Activated CD8-positive, alpha-beta memory T cell treated with anti-CD3 and anti-CD28 coated beads, Interleukin-2, amount 50 U/mL, for 4 hours (primary cell): ENCODE measurements at regions not wholly inside any gene's neighbourhood (a gene's known extent, or its start where the extent isn't known, plus 50 kb on each side); places are given as distances from the start of the nearest gene placed in this dataset.
"Not testable (repeated sequence)": the region's sequence is repeated elsewhere in the genome, so short reads cannot be mapped to it uniquely, and the experiment has no call there.

Experiments used
- DNase-seq: peaks from one replicate; pipeline ENCODE4 v3.0.0-alpha.2; 2020

DNA sequence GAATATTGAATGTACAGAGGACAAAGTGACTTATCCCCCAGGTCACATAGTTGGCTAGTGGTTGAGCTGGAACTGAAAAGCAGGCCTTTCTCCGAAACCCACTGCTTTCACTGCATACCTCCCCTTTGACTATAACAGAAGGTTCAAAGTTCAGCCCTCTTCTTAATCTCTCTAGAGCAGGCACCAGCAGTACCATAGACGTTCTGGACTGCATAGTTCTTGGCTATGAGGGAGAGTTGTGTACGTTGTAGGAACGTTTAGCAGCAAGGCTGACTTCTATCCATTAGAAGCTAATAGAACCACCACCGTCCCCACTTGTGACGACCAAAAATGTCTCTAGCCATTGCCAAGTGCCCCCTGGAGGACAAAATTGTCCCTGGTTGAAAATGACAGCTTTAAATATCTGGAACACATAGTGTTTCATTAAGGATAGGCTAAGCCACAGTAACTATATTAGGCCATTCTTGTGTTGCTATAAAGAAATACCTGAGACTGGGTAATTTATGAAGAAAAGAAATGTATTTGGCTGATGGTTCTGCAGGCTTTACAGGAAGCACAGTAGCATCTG lies 123.8 kb upstream of the MTHFD1L start:
- DNase-seq, result no peak

DNA sequence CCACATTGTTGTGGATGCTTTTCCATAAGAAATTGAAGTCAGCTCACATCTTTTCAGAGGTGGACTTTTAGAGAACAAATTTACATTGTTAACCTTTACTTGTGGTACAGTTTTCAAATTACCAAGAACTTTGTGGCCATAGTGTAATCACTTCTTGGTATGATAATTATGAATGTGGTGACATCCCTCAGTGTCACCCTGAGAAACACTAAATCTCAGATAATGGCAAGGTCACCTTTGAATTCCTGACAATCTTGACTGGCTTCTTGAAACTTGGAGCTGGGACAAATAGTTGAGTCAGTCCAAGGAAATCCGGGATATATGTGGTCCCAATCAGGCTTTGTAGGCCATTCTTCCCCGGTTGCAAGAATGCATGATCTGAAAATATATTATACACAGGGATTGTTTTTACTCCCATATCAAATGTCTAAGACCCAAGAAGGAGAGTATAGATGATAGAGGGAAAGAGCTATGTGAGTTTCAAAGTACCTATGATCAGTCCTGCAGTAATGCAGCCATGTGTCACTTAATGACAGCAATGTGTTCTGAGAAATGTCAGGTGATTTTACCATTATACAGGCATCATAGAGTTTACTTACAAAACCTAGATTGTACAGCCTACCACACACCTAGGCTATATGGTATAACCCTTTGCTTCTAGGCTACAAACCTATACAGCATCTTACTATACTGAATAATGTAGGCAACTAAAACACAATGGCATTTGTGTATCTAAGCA lies 120.8 kb upstream of the MTHFD1L start:
- no peak for DNase-seq

DNA sequence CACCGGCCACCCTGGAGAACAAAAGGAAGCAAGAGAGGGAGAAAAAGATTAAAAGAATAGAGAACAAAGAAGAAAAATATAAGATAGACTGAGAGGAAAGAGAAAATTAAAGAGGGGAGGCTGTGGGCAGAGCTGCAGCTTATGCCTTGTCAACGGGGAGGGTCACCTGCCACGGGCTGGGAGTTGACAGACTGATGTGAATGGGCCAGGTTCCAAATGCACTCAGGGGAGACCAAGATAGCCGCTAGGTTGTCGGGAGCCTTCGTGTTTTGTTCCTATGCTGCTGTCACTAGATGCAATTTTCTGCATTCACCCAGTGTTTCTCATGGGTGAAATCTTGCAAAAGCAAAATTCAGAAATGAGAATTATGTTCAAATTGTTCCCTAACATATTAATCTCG lies 119.6 kb upstream of the MTHFD1L start:
- no peak for DNase-seq

DNA sequence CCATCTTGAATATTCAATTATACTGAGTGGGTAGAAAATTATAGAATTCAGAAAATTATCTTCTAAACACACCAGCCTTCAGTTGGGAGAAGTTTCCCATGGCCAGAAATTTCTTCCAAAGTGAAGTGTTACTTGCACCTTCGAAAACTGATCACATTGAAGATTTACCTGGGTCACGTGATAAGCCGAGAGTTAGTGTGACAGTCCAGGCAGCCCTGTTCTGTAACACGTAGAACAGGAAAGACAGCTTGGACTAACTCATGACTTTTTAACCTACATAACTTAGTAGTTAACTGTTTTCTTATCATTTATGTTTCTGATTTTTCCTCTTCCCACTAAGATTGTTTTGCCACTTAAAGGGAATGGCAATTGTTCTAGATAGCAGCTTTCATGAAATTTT lies 118.3 kb upstream of the MTHFD1L start:
- DNase-seq, result no peak

DNA sequence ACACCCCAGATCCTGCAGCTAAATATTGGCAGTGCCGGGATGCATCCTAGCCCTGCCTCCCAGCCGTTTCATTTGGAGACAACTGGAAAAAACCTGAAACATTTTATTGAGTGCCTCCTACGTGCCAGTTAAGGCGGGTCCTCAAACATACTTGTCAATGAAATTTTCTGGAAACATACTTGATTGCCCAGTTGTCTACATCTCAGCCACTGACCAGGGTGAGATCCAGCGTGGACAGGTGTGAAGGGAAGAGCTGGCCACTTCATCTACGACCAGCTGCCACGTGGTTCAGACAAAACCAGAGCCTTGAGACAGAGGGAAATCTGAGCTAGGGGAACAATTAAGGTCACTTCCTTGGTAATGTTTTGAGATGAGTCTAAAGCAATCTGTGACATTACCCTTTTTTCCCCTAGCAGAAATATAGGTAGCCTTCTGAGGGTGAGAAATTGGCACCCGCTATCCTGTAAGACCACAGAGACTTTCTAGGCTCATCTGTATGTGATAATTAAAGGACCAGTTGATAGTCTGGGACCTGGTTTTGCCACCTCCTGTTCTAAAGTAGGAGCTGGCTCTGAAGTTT lies 116.3 kb upstream of the MTHFD1L start:
- no peak for DNase-seq

DNA sequence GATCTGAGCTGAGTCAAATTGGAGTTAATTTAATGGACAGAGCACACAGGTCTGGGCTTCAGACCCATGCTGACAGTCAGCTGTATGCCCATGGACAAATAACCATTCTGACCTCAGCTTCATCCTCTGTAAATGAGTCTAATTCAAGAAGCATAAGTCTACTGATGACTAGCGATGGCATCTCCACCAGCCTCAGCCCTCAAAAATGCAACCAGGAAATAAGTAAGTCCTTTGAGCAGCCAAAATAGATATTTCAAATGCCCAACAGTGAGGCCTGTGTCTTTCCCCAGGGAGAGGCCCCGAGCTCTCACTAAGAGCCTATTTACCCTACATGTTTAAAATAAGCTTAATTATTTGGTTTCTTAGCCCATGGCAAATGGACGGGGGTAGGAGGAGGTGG lies 114.2 kb upstream of the MTHFD1L start:
- DNase-seq, result no peak

DNA sequence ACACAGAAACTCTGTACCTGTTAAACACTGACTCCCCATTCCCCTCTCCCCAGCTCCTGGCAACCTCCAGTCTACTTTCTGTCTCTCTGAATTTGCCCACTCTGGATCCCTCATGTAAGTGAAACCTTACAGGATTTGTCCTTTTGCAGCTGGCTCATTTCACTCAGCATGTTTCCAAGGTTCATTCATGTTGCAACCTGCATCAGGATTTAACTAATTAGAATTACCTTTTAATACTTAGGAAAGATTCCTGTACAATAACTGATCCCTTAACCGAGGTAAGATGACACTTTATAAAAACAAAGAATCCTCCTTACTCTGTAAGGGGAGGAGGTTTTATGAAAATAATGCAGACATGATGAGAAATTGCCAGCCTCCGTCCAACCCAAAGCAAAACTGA lies 113.1 kb upstream of the MTHFD1L start:
- DNase-seq, result no peak

DNA sequence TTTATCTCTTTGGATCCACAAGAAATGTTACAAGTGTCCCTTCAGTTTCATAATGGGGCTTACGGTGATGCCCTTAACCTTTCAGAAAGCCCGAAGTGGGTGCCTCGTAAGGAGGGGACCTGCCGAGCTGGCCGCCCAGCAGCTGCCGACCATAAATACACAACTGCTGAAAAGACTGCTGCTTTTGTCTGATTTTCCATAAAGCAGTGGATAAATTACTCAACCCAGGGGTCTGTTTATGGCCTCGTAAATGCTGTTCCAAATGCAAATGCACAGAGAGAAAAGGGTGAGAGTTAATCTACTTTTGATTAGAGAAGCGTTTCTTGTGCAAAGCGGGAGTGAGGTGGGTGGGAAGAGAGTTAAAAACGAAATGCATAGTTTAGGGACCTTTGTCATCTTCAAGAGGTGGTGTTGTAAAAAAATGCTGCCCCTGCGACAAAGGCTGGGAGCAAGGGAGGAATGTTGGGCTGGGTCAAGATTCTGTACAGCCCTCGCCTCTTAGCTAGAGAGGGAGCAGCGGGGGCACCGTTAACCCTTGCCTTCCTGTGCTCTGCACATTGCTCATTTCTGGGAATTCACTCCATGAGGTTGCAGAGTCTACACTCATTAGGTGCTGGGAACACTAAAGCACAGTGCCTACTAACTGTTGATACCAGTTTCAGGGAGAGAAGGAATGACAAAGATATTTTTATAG lies 112.0 kb upstream of the MTHFD1L start:
- DNase-seq, result no peak

DNA sequence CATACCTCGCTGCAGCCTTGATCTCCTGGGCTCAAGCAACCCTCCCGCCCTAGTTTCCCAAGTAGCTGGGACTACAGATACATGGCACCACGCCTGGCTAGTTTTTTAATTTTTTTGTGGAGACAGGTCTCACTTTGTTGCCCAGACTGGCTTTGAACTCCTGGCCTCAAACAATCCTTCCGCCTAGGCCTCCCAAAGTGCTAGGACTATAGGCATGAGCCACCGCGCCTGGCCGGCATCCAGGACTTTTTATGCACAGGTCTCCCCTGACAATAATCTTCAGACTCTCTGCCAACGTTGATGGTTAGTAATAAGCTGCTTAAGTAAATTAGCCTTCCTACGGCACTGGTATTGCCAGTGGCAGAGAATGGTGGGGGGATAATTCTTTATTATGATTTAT lies 110.5 kb upstream of the MTHFD1L start:
- no peak for DNase-seq

DNA sequence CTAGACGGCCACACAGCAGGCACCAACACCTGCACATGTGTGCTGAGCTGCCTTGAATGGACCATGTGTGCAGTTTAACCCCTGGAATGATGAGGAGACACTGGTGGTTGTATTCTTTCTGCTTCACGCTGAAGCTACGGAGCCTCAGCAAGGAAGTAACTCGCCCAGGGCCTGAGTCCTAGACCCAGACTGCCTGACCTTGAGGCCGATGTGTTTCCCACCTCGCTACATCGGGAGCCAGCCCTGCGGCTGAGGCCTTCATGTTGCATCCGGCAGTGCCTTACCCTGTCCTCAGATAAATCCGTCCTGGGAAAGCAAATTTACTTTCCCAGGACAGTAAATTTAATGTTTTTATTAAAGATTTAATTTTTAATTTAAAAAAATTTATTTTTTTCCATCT lies 110.0 kb upstream of the MTHFD1L start:
- no peak for DNase-seq

DNA sequence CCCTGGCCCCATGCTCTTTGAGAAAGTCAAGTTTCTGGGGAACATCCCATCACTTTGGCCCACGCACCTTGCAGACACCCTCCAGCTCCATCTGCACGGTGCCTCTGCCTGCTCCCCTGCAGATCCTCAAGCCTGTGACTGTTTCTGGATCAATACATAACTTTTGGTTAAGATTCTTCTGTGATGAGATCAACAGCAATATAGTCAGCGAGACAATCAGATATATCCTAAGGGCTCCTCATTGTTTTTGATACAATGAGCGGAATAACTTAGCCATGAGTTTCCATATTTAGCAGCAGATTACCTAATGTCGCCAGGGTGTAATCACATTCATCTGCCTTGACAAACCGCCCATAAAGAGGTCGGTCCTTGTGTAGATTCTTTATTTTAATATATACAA lies 109.3 kb upstream of the MTHFD1L start:
- DNase-seq, result no peak

DNA sequence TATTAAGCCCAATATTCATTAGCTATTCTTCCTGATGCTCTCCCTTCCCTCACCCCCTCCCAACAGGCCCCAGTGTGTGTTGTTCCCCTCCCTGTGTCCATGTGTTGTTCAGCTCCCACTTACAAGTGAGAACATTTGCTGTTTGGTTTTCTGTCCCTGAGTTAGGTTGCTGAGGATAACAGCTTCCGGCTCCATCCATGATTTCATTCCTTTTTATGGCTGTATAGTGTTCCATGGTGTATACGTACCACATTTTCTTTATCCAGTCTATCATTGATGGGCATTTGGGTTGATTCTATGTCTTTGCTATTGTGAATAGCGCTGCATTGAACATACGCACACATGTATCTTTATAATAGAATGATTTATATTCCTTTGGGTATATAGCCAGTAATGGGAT lies 107.7 kb upstream of the MTHFD1L start:
- DNase-seq, result not testable (repeated sequence)

DNA sequence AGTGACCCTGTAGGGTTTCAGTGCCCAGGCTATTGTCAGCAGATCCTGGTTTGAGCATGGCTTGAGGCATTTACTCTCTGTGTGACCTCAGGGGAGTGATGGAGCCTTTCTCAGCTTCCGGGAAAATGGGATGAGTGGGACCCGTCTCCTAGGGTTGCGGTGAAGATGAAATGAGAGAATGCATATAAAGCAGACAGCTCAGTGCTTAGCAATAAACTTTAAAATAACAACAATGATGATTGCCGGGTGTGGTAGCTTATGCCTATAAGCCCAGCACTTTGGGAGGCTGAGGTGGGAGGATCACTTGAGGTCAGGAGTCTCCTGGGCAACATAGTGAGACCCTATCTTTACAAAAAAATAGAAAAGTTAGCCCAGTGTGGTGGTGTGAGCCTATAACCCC lies 106.0 kb upstream of the MTHFD1L start:
- DNase-seq, result no peak

DNA sequence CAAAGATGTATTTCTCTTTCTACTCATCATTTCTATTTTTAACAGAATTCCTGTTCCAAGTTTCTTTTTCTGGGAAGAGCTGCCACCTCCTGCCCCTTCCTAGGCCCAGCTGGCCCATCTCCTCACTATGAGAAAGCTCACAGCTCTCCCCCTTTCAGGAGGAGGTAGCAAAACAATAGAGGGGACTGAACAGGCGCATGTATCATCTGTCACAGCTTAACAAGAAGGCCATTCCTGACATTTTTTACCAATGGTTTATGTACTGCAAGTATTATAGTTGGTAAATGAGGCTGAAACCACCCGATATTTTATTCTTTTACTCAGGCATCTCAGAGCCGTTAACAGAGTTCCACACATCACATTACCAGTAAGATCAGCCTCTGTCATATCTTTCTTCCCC lies 103.7 kb upstream of the MTHFD1L start:
- DNase-seq, result no peak

DNA sequence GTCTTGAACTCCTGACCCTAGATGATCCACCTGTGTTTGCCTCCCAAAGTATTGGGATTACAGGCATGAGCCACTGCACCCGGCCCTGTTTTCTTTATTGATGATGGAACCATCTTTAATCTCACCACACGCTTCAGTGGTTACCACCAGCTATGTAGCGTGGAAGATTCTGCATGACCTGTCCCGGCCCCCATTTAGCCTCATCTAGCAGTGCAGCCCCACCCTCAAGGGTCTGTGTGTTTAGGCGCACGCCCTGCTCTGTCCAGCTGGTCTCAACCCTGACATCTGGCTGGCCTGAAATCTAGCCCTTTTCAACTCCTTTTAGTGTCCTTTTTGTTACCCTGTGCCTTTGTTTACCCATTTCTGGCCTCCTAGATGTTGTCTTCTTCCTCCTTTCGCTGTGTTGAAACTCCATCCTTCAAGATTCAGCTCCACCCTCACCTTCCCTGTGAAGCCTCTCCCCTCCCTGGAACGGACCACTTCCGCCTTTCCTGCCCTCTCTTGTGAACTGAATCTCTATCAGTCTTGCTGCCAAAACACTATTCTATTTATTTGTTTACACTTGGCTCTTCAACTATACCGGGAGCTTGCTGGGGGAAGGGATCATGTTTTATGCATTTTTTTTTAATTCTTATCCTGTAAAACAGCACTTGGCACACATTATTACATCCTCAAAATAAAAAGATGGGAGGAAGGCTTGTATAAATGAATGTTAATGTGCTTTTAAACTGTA lies 101.0 kb upstream of the MTHFD1L start:
- no peak for DNase-seq

DNA sequence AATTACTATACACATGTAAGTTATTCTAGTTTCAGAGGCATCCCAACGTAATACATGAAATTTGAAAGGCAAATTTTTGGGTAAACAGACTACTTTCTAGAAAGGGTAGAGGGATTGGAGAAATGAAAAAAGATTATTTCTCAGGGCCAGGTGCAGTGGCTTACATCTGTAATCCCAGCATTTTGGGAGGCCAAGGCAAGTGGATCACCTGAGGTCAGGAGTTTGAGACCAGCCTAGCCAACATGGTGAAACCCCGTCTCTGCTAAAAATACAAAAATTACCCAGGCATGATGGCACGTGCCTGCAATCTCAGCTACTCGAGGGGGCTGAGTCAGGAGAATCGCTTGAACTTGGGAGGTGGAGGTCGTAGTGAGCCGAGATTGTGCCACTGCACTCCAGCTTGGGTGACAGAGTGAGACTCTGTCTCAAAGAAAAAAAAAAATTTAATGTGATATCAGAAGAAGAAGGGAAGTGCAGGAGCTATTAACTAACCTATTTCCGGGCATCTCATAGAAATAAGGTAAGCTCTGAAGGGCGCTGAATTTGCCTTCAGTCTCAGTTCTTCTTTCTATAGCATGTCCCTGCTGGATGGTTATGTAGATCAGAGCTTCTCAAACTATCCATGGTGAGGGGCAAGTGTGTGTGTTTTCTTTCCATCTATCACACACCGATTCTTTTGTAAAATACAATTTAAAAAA lies 100.3 kb upstream of the MTHFD1L start:
- no peak for DNase-seq

DNA sequence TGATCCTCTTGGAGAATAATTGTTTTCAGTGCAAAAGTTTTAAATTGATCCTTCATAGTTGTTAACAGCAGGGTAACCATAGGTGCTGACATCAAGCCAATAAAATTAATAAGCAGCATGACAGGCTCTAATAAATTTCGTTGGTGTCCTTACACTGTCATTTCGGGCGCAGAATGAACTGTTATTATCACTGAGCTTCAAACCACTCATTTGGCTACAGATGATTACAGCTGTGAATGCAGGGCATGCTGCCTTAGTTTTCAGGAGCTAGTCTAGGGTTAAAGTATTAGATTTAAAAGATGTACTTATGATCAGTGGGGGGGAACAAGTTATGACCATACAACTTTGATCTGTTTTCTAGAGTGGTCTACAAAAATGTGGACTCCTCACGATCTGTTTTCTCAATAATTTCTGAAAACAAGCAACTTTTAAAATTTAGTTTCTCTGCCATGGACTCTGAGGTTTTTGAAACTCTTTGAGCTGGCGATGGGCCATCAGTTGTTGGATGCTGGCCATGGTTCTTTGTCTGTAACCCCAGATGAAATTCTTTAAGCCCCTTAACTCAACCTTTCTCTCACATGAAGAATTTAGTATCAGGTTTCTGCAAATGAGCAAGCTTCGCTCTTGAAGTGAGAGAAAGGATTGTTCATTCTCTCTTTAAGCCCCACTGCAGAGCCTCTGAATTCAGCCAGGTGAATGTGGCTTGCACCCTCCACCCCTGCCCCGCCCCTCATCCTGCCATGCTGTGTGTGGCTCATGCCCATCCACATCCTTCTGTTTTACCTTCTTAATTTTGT lies 99.1 kb upstream of the MTHFD1L start:
- DNase-seq, result no peak

DNA sequence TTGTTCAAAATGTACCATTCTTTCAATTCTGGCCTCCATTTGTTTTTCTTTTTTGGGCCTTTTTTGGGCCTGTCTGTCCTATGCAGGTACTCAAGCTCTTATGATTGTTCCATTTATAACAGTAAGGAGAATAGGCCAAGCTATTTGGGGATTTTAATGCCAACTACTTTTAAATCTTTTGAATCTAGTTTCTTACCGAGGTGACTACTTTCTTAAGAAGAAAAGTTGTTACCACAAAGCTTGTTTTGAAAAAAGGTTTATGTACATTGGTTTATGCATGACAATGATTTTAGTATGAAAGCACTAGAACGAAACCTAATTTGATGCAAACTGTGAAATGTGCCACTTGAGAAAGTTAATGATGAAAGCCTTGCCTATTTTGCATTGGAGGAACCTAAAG lies 98.3 kb upstream of the MTHFD1L start:
- DNase-seq, result no peak

DNA sequence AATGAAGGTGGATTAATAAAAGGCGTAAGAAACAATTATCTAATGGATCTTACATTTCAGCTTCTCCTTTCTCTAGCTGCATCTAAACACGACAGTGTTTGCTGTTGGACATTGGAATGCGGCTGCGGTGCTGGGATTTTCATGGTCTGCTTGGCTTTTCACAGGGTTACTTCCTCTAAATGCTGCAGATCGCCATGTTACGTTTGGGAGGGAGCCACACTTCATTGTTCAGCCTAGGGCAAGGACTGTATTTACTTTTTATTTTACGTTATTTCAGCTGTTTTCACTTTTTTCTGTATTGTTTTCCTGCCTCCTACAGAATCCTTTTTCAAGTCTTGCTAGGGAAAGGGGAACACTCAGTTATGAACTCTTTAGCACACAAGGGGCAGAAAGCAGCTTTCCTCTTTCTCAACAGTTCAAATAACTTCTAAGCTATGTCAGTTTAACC lies 97.9 kb upstream of the MTHFD1L start:
- DNase-seq, result no peak

DNA sequence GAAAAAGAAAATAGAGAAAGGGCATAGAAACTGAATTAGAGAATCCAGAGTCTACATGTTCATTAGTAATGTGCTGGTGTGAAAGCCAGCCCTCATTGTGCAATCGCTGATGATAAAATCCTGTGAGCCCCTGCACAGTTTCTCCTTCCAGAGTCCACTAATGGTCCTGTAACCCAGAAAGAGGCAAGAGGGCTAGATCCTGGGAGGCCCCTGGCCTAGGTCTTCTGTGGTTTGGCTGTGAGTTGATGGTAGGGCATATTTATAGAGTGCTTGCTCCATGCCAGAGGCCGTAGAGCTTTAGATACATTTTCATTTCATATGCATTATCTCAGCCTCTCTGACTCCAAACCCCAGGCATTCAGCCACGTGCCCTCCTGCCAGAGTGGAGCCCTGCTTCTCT lies 94.9 kb upstream of the MTHFD1L start:
- no peak for DNase-seq

DNA sequence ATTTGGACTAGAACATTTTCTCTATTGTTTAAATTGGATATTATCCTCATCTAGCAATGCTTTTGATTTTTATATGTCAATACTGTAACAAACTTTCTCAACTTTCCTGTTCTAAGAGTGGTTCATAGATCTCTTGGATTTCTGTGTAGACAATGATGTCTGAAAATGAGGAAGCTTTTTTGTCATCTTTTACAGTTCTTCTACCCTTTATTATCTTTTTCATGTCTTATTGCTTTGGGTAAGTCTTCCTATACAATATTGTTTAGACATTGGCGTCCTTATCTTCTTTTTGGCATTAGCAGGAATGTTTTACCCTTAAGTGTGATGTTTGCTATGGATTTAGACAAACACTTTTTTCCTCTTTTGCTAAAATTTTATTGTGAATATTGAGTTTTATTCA lies 91.5 kb upstream of the MTHFD1L start:
- DNase-seq, result no peak
